Transverse colon (tissue), 4 donors: ENCODE measurements at regions not wholly inside any gene's neighbourhood (a gene's known extent, or its start where the extent isn't known, plus 50 kb on each side); places are given as distances from the start of the nearest gene placed in this dataset.

Source experiments
- DNase-seq: peaks from one replicate; pipeline ENCODE4 v3.0.0-alpha.2; 2019
- H3K27ac ChIP-seq, 4 donors: fragments of 200-600 bp; sonication (generic); 2 replicates each; pipeline ENCODE4 v1.5.1; 2016 to 2018; ENCODE audit warnings: inconsistent platforms in 4 of 4
- H3K27me3 ChIP-seq: fragments of 200-600 bp; sonication (generic); 2 replicates; pipeline ENCODE4 v1.5.1; 2017; ENCODE audit warnings: inconsistent platforms
- H3K36me3 ChIP-seq, 4 donors: fragments of 200-600 bp; sonication (generic); 2 replicates each; pipeline ENCODE4 v1.5.1; 2017 to 2019; ENCODE audit warnings: inconsistent platforms in 4 of 4
- H3K4me1 ChIP-seq, 4 donors: fragments of 200-600 bp; sonication (generic); 2 replicates each; pipeline ENCODE4 v1.5.1; 2017 to 2020; ENCODE audit warnings: inconsistent platforms in 4 of 4
- H3K4me3 ChIP-seq, 4 donors: fragments of 200-600 bp; sonication (generic); 1 replicate in 1 of 4; 2 replicates in 3 of 4; pipeline versions ENCODE4 v1.5.1 to v1.6.1; 2017 to 2019; ENCODE audit warnings: inconsistent platforms in 4 of 4
- H3K9me3 ChIP-seq, 2 donors: fragments of 200-600 bp; sonication (generic); 2 replicates each; pipeline ENCODE4 v1.5.1; 2017 to 2019; ENCODE audit warnings: inconsistent platforms in 2 of 2
- CTCF ChIP-seq, 5 experiments: fragments of 200-600 bp in 3 of 5; fragments of 450-650 bp in 2 of 5; sonication (generic) in 3 of 5; IDR thresholded peaks; 1 replicate in 2 of 5; 2 replicates in 3 of 5; pipeline ENCODE4 v1.5.1; 2016 to 2017; ENCODE audit warnings: antibody characterized with exemption in 5 of 5, inconsistent platforms in 3 of 5, mild to moderate bottlenecking in 2 of 5, moderate library complexity in 1 of 5
- EP300 ChIP-seq: sonication (generic); formaldehyde crosslinking; IDR thresholded peaks from one replicate; pipeline ENCODE4 v1.6.1; 2017; ENCODE audit warnings: antibody characterized with exemption, low read depth
- POLR2A ChIP-seq: fragments of 450-650 bp; IDR thresholded peaks from one replicate; pipeline ENCODE4 v1.6.1; 2016; ENCODE audit warnings: antibody characterized with exemption, mild to moderate bottlenecking, moderate library complexity
- POLR2AphosphoS5 ChIP-seq, 3 donors: sonication (generic); formaldehyde crosslinking; IDR thresholded peaks; one replicate each; pipeline ENCODE4 v1.6.1; 2016; ENCODE audit warnings: antibody characterized with exemption in 3 of 3
- WGBS, 2 donors: methylation state at CpG; one replicate each; pipeline ENCODE4 v1.1.5; 2018; ENCODE audit warnings: low coverage in 1 of 2; 5-methylcytosine and 5-hydroxymethylcytosine counted together
- in situ Hi-C, 4 donors: fragments of 200-750 bp; cut with MboI; loops; one replicate each; pipeline versions ENCODE4 v1.15.0 to v1.15.1; 2017; ENCODE audit warnings: low sequenced_read_pairs in 3 of 4, low pct_ligation_motif_present in 1 of 4, low pct_unique_long_range_greater_than_20kb in 1 of 4
- intact Hi-C: fragments of 100-400 bp; cut with DNase I; formaldehyde crosslinking; loops from one replicate; pipeline ENCODE4 v1.15.1; 2023; ENCODE audit warnings: low total_unique reads

- DNase-seq, result no peak
- H3K4me1 ChIP-seq, result no peaks in the 10 kb centered on the region
- intact Hi-C loops, result no loop called here
- no peaks in the 10 kb centered on the region for H3K27me3 ChIP-seq
- no peaks in the 10 kb centered on the region for H3K9me3 ChIP-seq
- 67 to 81% methylated on average over 3 to 4 of the region's 5 CpGs for WGBS, 2 donors
- H3K4me3 ChIP-seq, result no peak overlapping the region
- in situ Hi-C loops, result no loop called here
- H3K36me3 ChIP-seq, result no peaks in the 10 kb centered on the region
- no peak overlapping the region for H3K27ac ChIP-seq
- TF ChIP-seq CTCF (IDR thresholded peaks at IDR 0.05) (no peak), POLR2AphosphoS5 (IDR thresholded peaks at IDR 0.05) (no peak), EP300 (no peak)
Measured at GRCh38 chr5:159640921-159641320, 275.4 kb upstream of the ADRA1B start.

GRCh38 chr5:159641371-159642039 lies 274.8 kb upstream of the ADRA1B start:
- Histone ChIP-seq H3K9me3 (no peaks in the 10 kb centered on the region), H3K36me3 (no peaks in the 10 kb centered on the region), H3K4me3 (no peak overlapping the region), H3K27ac (no peak overlapping the region), H3K27me3 (no peaks in the 10 kb centered on the region), H3K4me1 (no peaks in the 10 kb centered on the region)
- 75 to 100% methylated on average over 2 to 6 of the region's 7 CpGs for WGBS, 2 donors
- no peak for TF ChIP-seq POLR2A
- TF ChIP-seq EP300, result no peak
- no peak for TF ChIP-seq POLR2AphosphoS5 (IDR thresholded peaks at IDR 0.05)
- no peak for TF ChIP-seq CTCF (IDR thresholded peaks at IDR 0.05)
- in situ Hi-C loops (no loop called here), intact Hi-C loops (no loop called here)
- no peak for DNase-seq

- Histone ChIP-seq H3K27me3 (no peaks in the 10 kb centered on the region), H3K4me3 (no peak overlapping the region), H3K36me3 (no peaks in the 10 kb centered on the region), H3K27ac (no peak overlapping the region), H3K9me3 (no peaks in the 10 kb centered on the region), H3K4me1 (no peaks in the 10 kb centered on the region)
- intact Hi-C loops (no loop called here), in situ Hi-C loops (no loop called here)
- 88% methylated on average over 1 to 2 of the region's 2 CpGs for WGBS, 2 donors
- no peak for DNase-seq
- no peak for TF ChIP-seq EP300
- no peak for TF ChIP-seq CTCF (IDR thresholded peaks at IDR 0.05)
- no peak for TF ChIP-seq POLR2AphosphoS5 (IDR thresholded peaks at IDR 0.05)
- no peak for TF ChIP-seq POLR2A
Measured at GRCh38 chr5:159642379-159642778, 273.9 kb upstream of the ADRA1B start.

- in situ Hi-C loops (no loop called here), intact Hi-C loops (no loop called here)
- Histone ChIP-seq H3K27me3 (no peaks in the 10 kb centered on the region), H3K4me1 (no peaks in the 10 kb centered on the region), H3K9me3 (no peaks in the 10 kb centered on the region), H3K27ac (no peak overlapping the region), H3K4me3 (no peak overlapping the region), H3K36me3 (no peaks in the 10 kb centered on the region)
- 29% methylated on average over 1 of the region's 1 CpG; no CpG with 5 or more reads in 1 of the 2 donors for WGBS, 2 donors
- no peak for DNase-seq
- no peak for TF ChIP-seq EP300
- no peak for TF ChIP-seq POLR2AphosphoS5 (IDR thresholded peaks at IDR 0.05)
- no peak for TF ChIP-seq CTCF (IDR thresholded peaks at IDR 0.05)
- no peak for TF ChIP-seq POLR2A
Measured at GRCh38 chr5:159644053-159644452, 272.2 kb upstream of the ADRA1B start.
